Esophagus squamous epithelium (tissue), 5 donors: ENCODE measurements at regions not wholly inside any gene's neighbourhood (a gene's known extent, or its start where the extent isn't known, plus 50 kb on each side); places are given as distances from the start of the nearest gene placed in this dataset.
"Not testable (repeated sequence)": the region's sequence is repeated elsewhere in the genome, so short reads cannot be mapped to it uniquely, and the experiment has no call there.

Source experiments
- DNase-seq: peaks from one replicate; lab custom pipeline; 2025; lab: John Stamatoyannopoulos, UW
- H3K27ac ChIP-seq, 4 donors: fragments of 200-600 bp; sonication (generic); one replicate each; pipeline ENCODE4 v1.5.1; 2016 to 2019; ENCODE audit warnings: mild to moderate bottlenecking in 1 of 4
- H3K27me3 ChIP-seq, 4 donors: fragments of 200-600 bp; sonication (generic); 1 replicate in 3 of 4; 2 replicates in 1 of 4; pipeline versions ENCODE4 v1.5.1 to v1.6.0; 2017 to 2021; ENCODE audit warnings: antibody characterized with exemption in 1 of 4
- H3K36me3 ChIP-seq, 3 donors: fragments of 200-600 bp; sonication (generic); one replicate each; pipeline ENCODE4 v1.5.1; 2016 to 2019
- H3K4me1 ChIP-seq, 3 donors: fragments of 200-600 bp; sonication (generic); one replicate each; pipeline ENCODE4 v1.5.1; 2017 to 2019
- H3K4me3 ChIP-seq, 4 donors: fragments of 200-600 bp; sonication (generic); 1 replicate in 3 of 4; 2 replicates in 1 of 4; pipeline ENCODE4 v1.5.1; 2016 to 2019; ENCODE audit warnings: mild to moderate bottlenecking in 2 of 4, moderate library complexity in 1 of 4
- H3K9me3 ChIP-seq, 3 donors: fragments of 200-600 bp; sonication (generic); one replicate each; pipeline ENCODE4 v1.5.1; 2016 to 2019
- POLR2A ChIP-seq, 4 donors: fragments of 450-650 bp; IDR thresholded peaks; one replicate each; pipeline ENCODE4 v1.6.1; 2017; ENCODE audit warnings: antibody characterized with exemption in 4 of 4, mild to moderate bottlenecking in 4 of 4, moderate library complexity in 3 of 4
- WGBS, 2 donors: methylation state at CpG; one replicate each; pipeline ENCODE4 v1.1.5; 2018; 5-methylcytosine and 5-hydroxymethylcytosine counted together
- intact Hi-C: fragments of 100-400 bp; cut with DNase I; formaldehyde crosslinking; loops from one replicate; pipeline ENCODE4 v1.15.0; 2022
- TF ChIP-seq, protein P1 (sequence below), 6 experiments: fragments of 450-650 bp in 4 of 6; fragments of 200-600 bp in 2 of 6; sonication (generic) in 2 of 6; IDR thresholded peaks; one replicate each; pipeline ENCODE4 v1.5.1; 2016 to 2019; ENCODE audit warnings: antibody characterized with exemption in 6 of 6, mild to moderate bottlenecking in 4 of 6, moderate library complexity in 4 of 6
- donor health status: DM: yes; HTN: yes; CAD: no.

- H3K27me3 ChIP-seq, DNase-seq, H3K4me3 ChIP-seq, H3K36me3 ChIP-seq, H3K4me1 ChIP-seq, H3K27ac ChIP-seq, intact Hi-C loops, H3K9me3 ChIP-seq: not testable (repeated sequence)
- 57 to 86% methylated on average over 1 of the region's 2 CpGs for WGBS, 2 donors
Measured at GRCh38 chr16:18080658-18081363, 255.7 kb downstream of the NPIPA8 start.

DNA sequence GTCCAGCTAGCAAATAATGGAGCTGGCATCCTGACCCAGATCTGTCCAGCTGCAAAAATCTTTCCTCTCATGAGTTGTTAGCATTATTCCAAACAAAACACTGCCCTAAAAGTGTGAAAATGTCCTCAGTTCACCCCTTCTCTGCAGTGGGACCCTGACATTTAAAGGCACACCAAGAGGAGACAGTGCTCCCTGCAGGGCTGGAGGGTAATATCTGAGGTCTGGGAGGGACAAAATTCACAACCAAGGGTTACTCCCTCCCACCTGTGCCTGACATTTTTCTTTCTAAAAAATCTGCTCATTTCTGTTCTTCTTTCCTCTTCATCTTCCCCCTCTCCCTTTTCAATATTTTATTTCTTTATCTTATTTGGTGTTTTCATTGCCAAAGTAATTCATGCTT is 258.6 kb downstream of the NPIPA8 start:
- H3K4me3 ChIP-seq, H3K27me3 ChIP-seq, H3K36me3 ChIP-seq, intact Hi-C loops, DNase-seq, H3K9me3 ChIP-seq, H3K4me1 ChIP-seq, H3K27ac ChIP-seq: not testable (repeated sequence)

- H3K27me3 ChIP-seq = peaks cover 0 to 12% (median 0%) of the 10 kb centered on the region in 4 donors
- DNase-seq = no peak
- no peak overlapping the region for H3K27ac ChIP-seq
- no peak overlapping the region for H3K4me3 ChIP-seq
- no peaks in the 10 kb centered on the region for H3K36me3 ChIP-seq
- no peaks in the 10 kb centered on the region for H3K4me1 ChIP-seq
- intact Hi-C loops = no loop called here
- WGBS, 2 donors = 92% methylated on average over 1 of the region's 1 CpG; no CpG with 5 or more reads in 1 of the 2 donors
- TF ChIP-seq, protein P1, sequence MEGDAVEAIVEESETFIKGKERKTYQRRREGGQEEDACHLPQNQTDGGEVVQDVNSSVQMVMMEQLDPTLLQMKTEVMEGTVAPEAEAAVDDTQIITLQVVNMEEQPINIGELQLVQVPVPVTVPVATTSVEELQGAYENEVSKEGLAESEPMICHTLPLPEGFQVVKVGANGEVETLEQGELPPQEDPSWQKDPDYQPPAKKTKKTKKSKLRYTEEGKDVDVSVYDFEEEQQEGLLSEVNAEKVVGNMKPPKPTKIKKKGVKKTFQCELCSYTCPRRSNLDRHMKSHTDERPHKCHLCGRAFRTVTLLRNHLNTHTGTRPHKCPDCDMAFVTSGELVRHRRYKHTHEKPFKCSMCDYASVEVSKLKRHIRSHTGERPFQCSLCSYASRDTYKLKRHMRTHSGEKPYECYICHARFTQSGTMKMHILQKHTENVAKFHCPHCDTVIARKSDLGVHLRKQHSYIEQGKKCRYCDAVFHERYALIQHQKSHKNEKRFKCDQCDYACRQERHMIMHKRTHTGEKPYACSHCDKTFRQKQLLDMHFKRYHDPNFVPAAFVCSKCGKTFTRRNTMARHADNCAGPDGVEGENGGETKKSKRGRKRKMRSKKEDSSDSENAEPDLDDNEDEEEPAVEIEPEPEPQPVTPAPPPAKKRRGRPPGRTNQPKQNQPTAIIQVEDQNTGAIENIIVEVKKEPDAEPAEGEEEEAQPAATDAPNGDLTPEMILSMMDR (IDR thresholded peaks at IDR 0.05) = no peak
- no peak for TF ChIP-seq POLR2A (IDR thresholded peaks at IDR 0.05)
- H3K9me3 ChIP-seq = no peaks in the 10 kb centered on the region
Measured at GRCh38 chr16:18072161-18072560, 264.4 kb downstream of the NPIPA8 start.

GRCh38 chr16:18069683-18070082 is 266.9 kb downstream of the NPIPA8 start:
- peaks cover 0 to 12% (median 0%) of the 10 kb centered on the region in 4 donors for H3K27me3 ChIP-seq
- intact Hi-C loops = no loop called here
- H3K4me1 ChIP-seq = no peaks in the 10 kb centered on the region
- no peaks in the 10 kb centered on the region for H3K36me3 ChIP-seq
- no peak for DNase-seq
- H3K27ac ChIP-seq = no peak overlapping the region
- H3K9me3 ChIP-seq = no peaks in the 10 kb centered on the region
- no peak for TF ChIP-seq POLR2A (IDR thresholded peaks at IDR 0.05)
- TF ChIP-seq, protein P1 (IDR thresholded peaks at IDR 0.05) = no peak
- no peak overlapping the region for H3K4me3 ChIP-seq

DNA sequence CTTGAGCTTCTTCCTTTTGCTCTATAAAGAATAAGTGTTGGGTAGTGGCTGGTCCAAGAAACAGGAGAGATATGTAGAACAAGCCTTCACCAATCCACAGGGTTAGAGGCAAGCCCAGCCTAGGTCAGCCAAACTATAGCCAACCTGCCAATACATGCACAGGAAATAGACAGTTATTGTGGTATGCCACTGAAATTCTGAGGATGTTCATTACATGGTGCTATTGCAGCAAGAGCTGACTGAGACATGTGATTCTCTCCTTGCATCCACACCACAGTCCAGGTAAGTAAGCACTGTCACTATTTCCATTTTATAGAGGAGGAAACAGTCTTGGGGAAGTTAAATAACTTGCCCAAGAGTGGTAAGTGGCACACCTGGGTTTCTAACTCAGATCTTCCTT is 268.1 kb downstream of the NPIPA8 start:
- intact Hi-C loops = no loop called here
- Histone ChIP-seq H3K27me3 (peaks cover 0 to 15% (median 0%) of the 10 kb centered on the region in 4 donors), H3K4me3 (no peak overlapping the region), H3K36me3 (no peaks in the 10 kb centered on the region), H3K27ac (no peak overlapping the region), H3K4me1 (no peaks in the 10 kb centered on the region), H3K9me3 (no peaks in the 10 kb centered on the region)
- TF ChIP-seq POLR2A (IDR thresholded peaks at IDR 0.05) = no peak
- TF ChIP-seq, protein P1 (IDR thresholded peaks at IDR 0.05) = no peak
- no peak for DNase-seq

- TF ChIP-seq POLR2A (IDR thresholded peaks at IDR 0.05) = no peak
- TF ChIP-seq, protein P1 (IDR thresholded peaks at IDR 0.05) = no peak
- WGBS, 2 donors = 39 to 55% methylated on average over 9 of the region's 9 CpGs
- H3K4me1 ChIP-seq = no peaks in the 10 kb centered on the region
- H3K4me3 ChIP-seq = no peak overlapping the region
- no peaks in the 10 kb centered on the region for H3K36me3 ChIP-seq
- intact Hi-C loops = no loop called here
- no peak for DNase-seq
- peaks cover 0 to 16% (median 0%) of the 10 kb centered on the region in 4 donors for H3K27me3 ChIP-seq
- H3K27ac ChIP-seq = no peak overlapping the region
- H3K9me3 ChIP-seq = no peaks in the 10 kb centered on the region
Measured at GRCh38 chr16:18062713-18063112, 273.8 kb downstream of the NPIPA8 start.
